ENCODE measurements at regions not wholly inside any gene's neighbourhood (a gene's known extent, or its start where the extent isn't known, plus 50 kb on each side); places are given as distances from the start of the nearest gene placed in this dataset.

DNA sequence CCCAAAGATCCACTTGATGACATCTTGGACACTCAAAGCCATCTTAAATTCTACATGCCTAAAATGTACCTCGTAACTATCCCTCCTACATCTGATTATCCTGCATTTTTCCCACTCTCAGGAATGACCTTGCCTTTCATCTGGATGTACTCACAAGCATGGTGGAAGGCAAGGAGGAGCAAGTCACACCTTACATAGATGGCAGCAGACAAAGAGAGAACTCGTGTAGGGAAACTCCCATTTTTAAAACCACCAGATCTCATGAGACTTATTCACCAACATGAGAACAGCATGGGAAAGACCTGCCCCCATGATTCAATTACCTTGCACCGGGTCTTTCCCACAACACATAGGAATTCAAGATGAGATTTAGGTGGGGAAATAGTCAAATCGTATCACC, 616.0 kb downstream of the MCTP2 start:
- Histone ChIP-seq H3K36me3 (replicated peaks; ENCODE audit: low read depth, low read length) (no peaks in the 10 kb centered on the region), H3K4me3 (ENCODE audit: low read length) (no peak overlapping the region), H3K4me1 (ENCODE audit: low read length) (no peaks in the 10 kb centered on the region), H4K20me1 (ENCODE audit: insufficient read depth, low read length) (no peaks in the 10 kb centered on the region), H3K27me3 (ENCODE audit: low read depth, low read length) (no peaks in the 10 kb centered on the region), H2AFZ (ENCODE audit: low read depth, low read length) (no peak overlapping the region), H3K79me2 (ENCODE audit: low read length) (no peaks in the 10 kb centered on the region), H3K9me3 (ENCODE audit: insufficient read depth, low read length) (no peaks in the 10 kb centered on the region), H3K27ac (ENCODE audit: low read length) (no peak overlapping the region), H3K4me2 (ENCODE audit: low read length) (no peak overlapping the region), H3K9ac (ENCODE audit: low read length) (no peak overlapping the region)
- TF ChIP-seq, protein P1, sequence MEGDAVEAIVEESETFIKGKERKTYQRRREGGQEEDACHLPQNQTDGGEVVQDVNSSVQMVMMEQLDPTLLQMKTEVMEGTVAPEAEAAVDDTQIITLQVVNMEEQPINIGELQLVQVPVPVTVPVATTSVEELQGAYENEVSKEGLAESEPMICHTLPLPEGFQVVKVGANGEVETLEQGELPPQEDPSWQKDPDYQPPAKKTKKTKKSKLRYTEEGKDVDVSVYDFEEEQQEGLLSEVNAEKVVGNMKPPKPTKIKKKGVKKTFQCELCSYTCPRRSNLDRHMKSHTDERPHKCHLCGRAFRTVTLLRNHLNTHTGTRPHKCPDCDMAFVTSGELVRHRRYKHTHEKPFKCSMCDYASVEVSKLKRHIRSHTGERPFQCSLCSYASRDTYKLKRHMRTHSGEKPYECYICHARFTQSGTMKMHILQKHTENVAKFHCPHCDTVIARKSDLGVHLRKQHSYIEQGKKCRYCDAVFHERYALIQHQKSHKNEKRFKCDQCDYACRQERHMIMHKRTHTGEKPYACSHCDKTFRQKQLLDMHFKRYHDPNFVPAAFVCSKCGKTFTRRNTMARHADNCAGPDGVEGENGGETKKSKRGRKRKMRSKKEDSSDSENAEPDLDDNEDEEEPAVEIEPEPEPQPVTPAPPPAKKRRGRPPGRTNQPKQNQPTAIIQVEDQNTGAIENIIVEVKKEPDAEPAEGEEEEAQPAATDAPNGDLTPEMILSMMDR (IDR thresholded peaks at IDR 0.05; ENCODE audit: low read depth, low read length): no peak

GRCh38 chr15:94848054-94848453, 616.7 kb downstream of the MCTP2 start:
- Histone ChIP-seq H3K4me1 (ENCODE audit: low read length) (no peaks in the 10 kb centered on the region), H3K36me3 (replicated peaks; ENCODE audit: low read depth, low read length) (no peaks in the 10 kb centered on the region), H3K79me2 (ENCODE audit: low read length) (no peaks in the 10 kb centered on the region), H3K9me3 (ENCODE audit: insufficient read depth, low read length) (no peaks in the 10 kb centered on the region), H3K27me3 (ENCODE audit: low read depth, low read length) (no peaks in the 10 kb centered on the region), H3K27ac (ENCODE audit: low read length) (no peak overlapping the region), H3K4me2 (ENCODE audit: low read length) (no peak overlapping the region), H4K20me1 (ENCODE audit: insufficient read depth, low read length) (no peaks in the 10 kb centered on the region), H3K4me3 (ENCODE audit: low read length) (no peak overlapping the region), H2AFZ (ENCODE audit: low read depth, low read length) (no peak overlapping the region), H3K9ac (ENCODE audit: low read length) (no peak overlapping the region)
- TF ChIP-seq, protein P1 (IDR thresholded peaks at IDR 0.05; ENCODE audit: low read depth, low read length): no peak
- no peak for TF ChIP-seq EZH2phosphoT487 (IDR thresholded peaks at IDR 0.05; ENCODE audit: low read depth)

DNA sequence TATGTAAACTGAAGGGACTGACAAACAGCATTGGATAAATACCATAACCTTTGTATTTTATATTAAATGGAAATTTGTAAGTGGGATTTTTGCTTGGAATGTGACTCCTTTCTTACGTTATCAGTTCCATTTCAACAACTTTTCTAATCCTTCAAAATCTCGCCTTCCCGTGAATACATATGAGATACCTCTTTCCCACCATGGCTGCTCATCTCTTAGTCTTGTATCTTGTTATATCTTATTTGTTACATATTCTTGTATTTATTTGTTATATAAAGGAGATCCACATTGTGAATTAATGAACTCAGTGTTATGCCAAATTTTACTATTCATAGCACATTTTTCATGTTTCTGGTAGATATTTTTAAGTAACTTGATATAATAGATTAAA, 623.7 kb downstream of the MCTP2 start:
- Histone ChIP-seq H3K79me2 (ENCODE audit: low read length) (no peaks in the 10 kb centered on the region), H3K27ac (ENCODE audit: low read length) (no peak overlapping the region), H3K4me3 (ENCODE audit: low read length) (no peak overlapping the region), H3K36me3 (replicated peaks; ENCODE audit: low read depth, low read length) (no peaks in the 10 kb centered on the region), H4K20me1 (ENCODE audit: insufficient read depth, low read length) (no peaks in the 10 kb centered on the region), H3K4me1 (ENCODE audit: low read length) (no peaks in the 10 kb centered on the region), H3K9me3 (ENCODE audit: insufficient read depth, low read length) (no peaks in the 10 kb centered on the region), H3K4me2 (ENCODE audit: low read length) (no peak overlapping the region), H3K27me3 (ENCODE audit: low read depth, low read length) (no peaks in the 10 kb centered on the region), H2AFZ (ENCODE audit: low read depth, low read length) (no peak overlapping the region), H3K9ac (ENCODE audit: low read length) (no peak overlapping the region)
- TF ChIP-seq EZH2phosphoT487 (IDR thresholded peaks at IDR 0.05; ENCODE audit: low read depth): no peak

DNA sequence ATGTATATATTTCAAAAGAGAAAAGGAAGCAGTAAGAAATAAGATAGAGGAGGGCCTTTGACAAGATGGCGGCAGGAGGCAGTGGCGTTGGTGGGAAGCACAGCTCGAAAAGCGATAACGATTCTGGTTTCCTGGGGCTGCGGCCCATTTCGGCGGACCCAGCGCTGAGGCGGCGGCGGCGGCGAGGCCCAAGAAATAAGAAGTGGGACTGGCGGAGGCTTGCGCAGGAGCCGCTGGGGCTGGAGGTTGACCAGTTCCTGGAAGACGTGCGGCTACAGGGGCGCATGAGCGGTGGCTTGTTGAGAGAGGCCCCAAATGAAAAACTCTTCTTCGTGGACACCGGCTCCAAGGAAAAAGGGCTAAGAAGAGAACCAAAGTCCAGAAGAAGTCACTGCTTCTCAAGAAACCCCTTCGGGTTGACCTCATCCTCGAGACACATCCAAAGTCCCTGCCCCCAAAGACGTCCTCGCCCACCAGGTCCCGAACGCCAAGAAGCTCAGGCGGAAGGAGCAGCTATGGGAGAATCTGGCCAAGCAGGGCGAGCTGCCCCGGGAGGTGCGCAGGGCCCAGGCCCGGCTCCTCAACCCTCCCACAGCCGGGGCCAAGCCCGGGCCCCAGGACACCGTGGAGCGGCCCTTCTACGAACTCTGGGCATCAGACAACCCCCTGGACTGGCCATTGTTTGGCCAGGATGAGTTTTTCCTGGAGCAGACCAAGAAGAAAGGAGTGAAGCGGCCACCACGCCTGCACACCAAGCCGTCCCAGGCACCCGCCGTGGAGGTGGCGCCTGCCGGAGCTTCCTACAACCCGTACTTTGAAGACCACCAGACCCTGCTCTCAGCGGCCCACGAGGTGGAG, 624.3 kb downstream of the MCTP2 start:
- Histone ChIP-seq H3K27ac (ENCODE audit: low read length) (no peak overlapping the region), H2AFZ (ENCODE audit: low read depth, low read length) (no peak overlapping the region), H4K20me1 (ENCODE audit: insufficient read depth, low read length) (no peaks in the 10 kb centered on the region), H3K4me2 (ENCODE audit: low read length) (no peak overlapping the region), H3K9me3 (ENCODE audit: insufficient read depth, low read length) (no peaks in the 10 kb centered on the region), H3K9ac (ENCODE audit: low read length) (no peak overlapping the region), H3K4me1 (ENCODE audit: low read length) (no peaks in the 10 kb centered on the region), H3K4me3 (ENCODE audit: low read length) (no peak overlapping the region), H3K79me2 (ENCODE audit: low read length) (no peaks in the 10 kb centered on the region), H3K36me3 (replicated peaks; ENCODE audit: low read depth, low read length) (no peaks in the 10 kb centered on the region), H3K27me3 (ENCODE audit: low read depth, low read length) (no peaks in the 10 kb centered on the region)
- TF ChIP-seq EZH2phosphoT487 (IDR thresholded peaks at IDR 0.05; ENCODE audit: low read depth): no peak
- TF ChIP-seq, protein P1 (IDR thresholded peaks at IDR 0.05; ENCODE audit: low read depth, low read length): no peak

Measured in OCI-LY3 (cell line).